Duodenal mucosa (tissue), 2 donors: ENCODE measurements at regions not wholly inside any gene's neighbourhood (a gene's known extent, or its start where the extent isn't known, plus 50 kb on each side); places are given as distances from the start of the nearest gene placed in this dataset.

Experiments
- H3K27ac ChIP-seq: one replicate; pipeline ENCODE4 v1.7.0; 2013; ENCODE audit warnings: low read depth, low read length
- H3K27me3 ChIP-seq, 2 donors: one replicate each; pipeline ENCODE4 v1.7.0; 2013; ENCODE audit warnings: low read length in 2 of 2, control low read depth in 1 of 2; ENCODE audit not compliant: insufficient read depth in 2 of 2, control insufficient read depth in 1 of 2
- H3K36me3 ChIP-seq, 2 donors: one replicate each; pipeline ENCODE4 v1.7.0; 2013; ENCODE audit warnings: low read length in 2 of 2, control low read depth in 1 of 2; ENCODE audit not compliant: insufficient read depth in 2 of 2, control insufficient read depth in 1 of 2
- H3K4me1 ChIP-seq, 2 donors: one replicate each; pipeline ENCODE4 v1.7.0; 2013; ENCODE audit warnings: low read length in 2 of 2, control low read depth in 1 of 2; ENCODE audit not compliant: insufficient read depth in 2 of 2, control insufficient read depth in 1 of 2
- H3K4me3 ChIP-seq, 2 donors: one replicate each; pipeline ENCODE4 v1.7.0; 2013; ENCODE audit warnings: low read length in 2 of 2, low read depth in 1 of 2
- H3K9ac ChIP-seq, 2 donors: one replicate each; pipeline ENCODE4 v1.7.0; 2013; ENCODE audit warnings: low read length in 2 of 2, low read depth in 1 of 2
- H3K9me3 ChIP-seq, 2 donors: one replicate each; pipeline ENCODE4 v1.7.0; 2013; ENCODE audit warnings: low read length in 2 of 2, control low read depth in 1 of 2; ENCODE audit not compliant: control insufficient read depth in 1 of 2

GRCh38 chr14:42555365-42555764, 948.7 kb downstream of the LRFN5 start:
- H3K36me3 ChIP-seq: no peaks in the 10 kb centered on the region
- no peak overlapping the region for H3K9ac ChIP-seq
- no peaks in the 10 kb centered on the region for H3K27me3 ChIP-seq
- H3K4me1 ChIP-seq: no peaks in the 10 kb centered on the region
- no peak overlapping the region for H3K27ac ChIP-seq
- H3K4me3 ChIP-seq: no peak overlapping the region
- H3K9me3 ChIP-seq: peaks cover 4 to 7% of the 10 kb centered on the region in 2 donors

DNA sequence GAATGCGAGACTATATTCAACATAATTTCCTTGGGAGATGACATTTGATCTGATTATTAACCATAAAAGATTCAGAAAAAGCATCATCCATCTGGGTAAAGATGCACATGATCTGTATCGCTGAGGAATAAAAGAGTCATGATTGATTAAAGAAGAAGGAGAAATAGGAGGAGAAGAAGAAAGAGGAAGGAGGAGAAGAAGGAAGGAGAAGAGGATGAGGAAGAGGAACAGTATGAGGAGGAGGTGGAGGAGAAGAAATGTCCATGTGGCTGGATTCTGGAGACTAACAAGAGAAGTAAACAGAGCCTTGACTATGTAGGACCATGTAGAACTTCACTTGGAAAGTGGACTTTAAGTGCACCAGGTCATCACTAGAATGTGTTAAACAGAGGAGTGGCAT, 947.4 kb downstream of the LRFN5 start:
- Histone ChIP-seq H3K4me3 (no peak overlapping the region), H3K27me3 (no peaks in the 10 kb centered on the region), H3K4me1 (no peaks in the 10 kb centered on the region), H3K9me3 (peaks cover 4 to 14% of the 10 kb centered on the region in 2 donors), H3K27ac (no peak overlapping the region), H3K9ac (no peak overlapping the region), H3K36me3 (no peaks in the 10 kb centered on the region)

- Histone ChIP-seq H3K27ac (no peak overlapping the region), H3K9me3 (peaks cover 7 to 20% of the 10 kb centered on the region in 2 donors), H3K9ac (no peak overlapping the region), H3K4me1 (no peaks in the 10 kb centered on the region), H3K36me3 (no peaks in the 10 kb centered on the region), H3K4me3 (no peak overlapping the region), H3K27me3 (no peaks in the 10 kb centered on the region)
Measured at GRCh38 chr14:42550310-42550709, 943.6 kb downstream of the LRFN5 start.

DNA sequence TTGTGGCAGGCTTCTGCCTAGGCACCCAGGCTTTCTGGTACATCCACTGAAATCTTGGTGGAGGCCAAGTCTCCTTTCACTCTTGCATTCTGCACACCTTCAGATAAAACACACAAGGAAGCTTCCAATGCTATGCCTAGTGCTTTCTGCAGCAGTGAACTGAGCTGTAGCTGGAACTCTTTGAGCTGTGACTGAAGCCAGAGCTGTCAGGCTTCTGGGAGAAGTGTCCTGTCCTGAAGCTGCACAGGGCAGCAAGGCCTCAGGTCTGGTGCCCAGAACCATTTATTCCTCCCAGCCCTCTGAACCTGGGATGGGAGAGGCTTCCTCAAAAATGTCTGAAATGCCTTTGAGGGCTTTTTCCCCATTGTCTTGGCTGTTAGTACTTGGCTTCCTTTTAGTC, 941.7 kb downstream of the LRFN5 start:
- no peaks in the 10 kb centered on the region for H3K27me3 ChIP-seq
- no peaks in the 10 kb centered on the region for H3K4me1 ChIP-seq
- H3K27ac ChIP-seq: no peak overlapping the region
- no peak overlapping the region for H3K4me3 ChIP-seq
- no peaks in the 10 kb centered on the region for H3K36me3 ChIP-seq
- peaks cover 7 to 30% of the 10 kb centered on the region in 2 donors for H3K9me3 ChIP-seq
- H3K9ac ChIP-seq: no peak overlapping the region

DNA sequence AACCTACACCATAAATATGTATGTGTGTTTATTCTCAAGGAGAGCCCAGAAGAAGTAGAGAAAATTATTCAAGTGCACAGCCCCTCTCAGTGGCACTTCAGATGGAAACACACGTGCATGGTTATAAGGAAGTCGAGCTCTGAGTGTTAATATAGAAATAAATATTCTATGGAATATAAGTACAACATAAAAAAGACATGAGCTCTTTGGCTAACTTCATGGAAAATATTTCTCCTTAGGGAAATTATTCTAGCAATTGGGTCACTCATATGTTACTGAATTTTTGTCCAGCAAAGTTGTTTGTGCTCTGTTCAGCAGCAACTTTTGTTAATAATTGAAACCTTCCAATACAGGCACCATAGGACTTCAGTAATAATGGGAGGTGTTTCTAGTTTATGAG, 939.0 kb downstream of the LRFN5 start:
- Histone ChIP-seq H3K36me3 (no peaks in the 10 kb centered on the region), H3K4me3 (no peak overlapping the region), H3K27ac (no peak overlapping the region), H3K9me3 (peaks cover 7 to 26% of the 10 kb centered on the region in 2 donors), H3K9ac (no peak overlapping the region), H3K4me1 (no peaks in the 10 kb centered on the region), H3K27me3 (no peaks in the 10 kb centered on the region)

- Histone ChIP-seq H3K9me3 (peaks cover 0 to 10% of the 10 kb centered on the region in 2 donors), H3K27me3 (no peaks in the 10 kb centered on the region), H3K27ac (no peak overlapping the region), H3K4me1 (no peaks in the 10 kb centered on the region), H3K36me3 (no peaks in the 10 kb centered on the region), H3K9ac (no peak overlapping the region), H3K4me3 (no peak overlapping the region)
Measured at GRCh38 chr14:42541535-42542001, 934.9 kb downstream of the LRFN5 start.

- Histone ChIP-seq H3K36me3 (no peaks in the 10 kb centered on the region), H3K4me3 (no peak overlapping the region), H3K27ac (no peak overlapping the region), H3K9me3 (no peaks in the 10 kb centered on the region), H3K4me1 (no peaks in the 10 kb centered on the region), H3K27me3 (no peaks in the 10 kb centered on the region), H3K9ac (no peak overlapping the region)
Measured at GRCh38 chr14:42535397-42535796, 928.7 kb downstream of the LRFN5 start.

DNA sequence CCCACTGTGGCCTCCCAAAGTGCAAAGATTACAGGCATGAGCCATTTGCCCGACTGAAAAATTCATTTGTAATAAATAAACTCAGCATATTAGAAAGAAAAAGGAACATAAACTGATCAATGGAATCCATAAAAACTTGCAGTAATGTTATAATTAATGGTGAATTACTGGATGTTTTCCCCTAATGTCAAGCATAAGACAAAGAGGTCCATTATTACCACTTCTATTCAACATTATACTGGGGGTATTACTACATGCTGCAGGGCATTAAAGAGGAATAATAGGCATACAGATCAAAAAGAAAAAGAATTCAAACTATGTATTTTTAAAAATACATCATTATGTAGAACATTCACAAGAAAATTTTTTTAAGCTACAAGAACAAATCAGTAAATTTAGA, 926.8 kb downstream of the LRFN5 start:
- Histone ChIP-seq H3K9ac (no peak overlapping the region), H3K4me1 (no peaks in the 10 kb centered on the region), H3K36me3 (no peaks in the 10 kb centered on the region), H3K27me3 (no peaks in the 10 kb centered on the region), H3K9me3 (no peaks in the 10 kb centered on the region), H3K27ac (no peak overlapping the region), H3K4me3 (no peak overlapping the region)

GRCh38 chr14:42532194-42532593, 925.5 kb downstream of the LRFN5 start:
- no peak overlapping the region for H3K9ac ChIP-seq
- H3K36me3 ChIP-seq: no peaks in the 10 kb centered on the region
- no peak overlapping the region for H3K4me3 ChIP-seq
- no peak overlapping the region for H3K27ac ChIP-seq
- no peaks in the 10 kb centered on the region for H3K9me3 ChIP-seq
- no peaks in the 10 kb centered on the region for H3K27me3 ChIP-seq
- H3K4me1 ChIP-seq: no peaks in the 10 kb centered on the region

DNA sequence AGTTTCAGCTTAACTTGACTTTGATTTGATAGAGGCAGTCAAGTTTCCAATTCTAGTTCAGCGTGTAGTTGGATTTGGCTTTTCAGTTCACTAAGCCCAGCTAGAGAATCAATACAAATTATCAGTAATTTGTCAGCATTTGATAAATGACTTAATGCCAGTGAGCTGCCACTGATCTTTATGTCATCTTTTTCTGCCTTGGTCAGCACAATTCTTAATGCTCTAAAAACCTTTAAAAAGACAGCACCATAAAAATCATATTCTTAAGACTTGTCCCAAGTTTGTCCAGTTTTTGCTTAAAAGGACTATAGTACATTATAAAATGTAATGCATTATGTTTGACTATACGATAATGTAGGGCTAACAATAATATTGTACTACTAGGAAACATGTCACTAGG, 920.5 kb downstream of the LRFN5 start:
- Histone ChIP-seq H3K36me3 (no peaks in the 10 kb centered on the region), H3K9ac (no peak overlapping the region), H3K4me1 (no peaks in the 10 kb centered on the region), H3K27ac (no peak overlapping the region), H3K9me3 (no peaks in the 10 kb centered on the region), H3K27me3 (no peaks in the 10 kb centered on the region), H3K4me3 (no peak overlapping the region)

- Histone ChIP-seq H3K4me3 (no peak overlapping the region), H3K9me3 (no peaks in the 10 kb centered on the region)
Measured at GRCh38 chr14:42523666-42524065, 917.0 kb downstream of the LRFN5 start.

More at GRCh38 chr14:42523666-42524065, 917.0 kb downstream of the LRFN5 start:
- no peaks in the 10 kb centered on the region for H3K27me3 ChIP-seq
- H3K9ac ChIP-seq: no peak overlapping the region
- H3K4me1 ChIP-seq: no peaks in the 10 kb centered on the region
- H3K27ac ChIP-seq: no peak overlapping the region
- H3K36me3 ChIP-seq: no peaks in the 10 kb centered on the region
